Stomach (tissue), 8 donors: ENCODE measurements at regions not wholly inside any gene's neighbourhood (a gene's known extent, or its start where the extent isn't known, plus 50 kb on each side); places are given as distances from the start of the nearest gene placed in this dataset.

Source experiments
- DNase-seq, 2 donors: peaks; one replicate each; pipeline versions ENCODE4 v3.0.0 to v3.0.0-alpha.2; 2013 to 2019
- H3K27ac ChIP-seq, 5 donors: fragments of 200-600 bp in 4 of 5; sonication (generic) in 4 of 5; one replicate each; pipeline ENCODE4 v1.5.1; 2013 to 2019; ENCODE audit warnings: mild to moderate bottlenecking in 1 of 5, moderate library complexity in 1 of 5
- H3K27me3 ChIP-seq, 3 donors: fragments of 200-600 bp; sonication (generic); one replicate each; pipeline ENCODE4 v1.5.1; 2017 to 2019; ENCODE audit warnings: mixed run types in 1 of 3
- H3K36me3 ChIP-seq, 4 donors: fragments of 200-600 bp; sonication (generic); 1 replicate in 3 of 4; 2 replicates in 1 of 4; pipeline ENCODE4 v1.5.1; 2016 to 2019
- H3K4me1 ChIP-seq, 4 donors: fragments of 200-600 bp; sonication (generic); one replicate each; pipeline ENCODE4 v1.5.1; 2016 to 2019
- H3K4me3 ChIP-seq, 4 donors: fragments of 200-600 bp; sonication (generic) in 3 of 4; one replicate each; pipeline ENCODE4 v1.5.1; 2016 to 2019; ENCODE audit warnings: mild to moderate bottlenecking in 1 of 4
- H3K9me3 ChIP-seq, 4 donors: fragments of 200-600 bp; sonication (generic); one replicate each; pipeline ENCODE4 v1.5.1; 2016 to 2019
- CTCF ChIP-seq, 7 experiments: fragments of 450-650 bp in 4 of 7; fragments of 200-600 bp in 3 of 7; sonication (generic) in 3 of 7; IDR thresholded peaks; one replicate each; pipeline ENCODE4 v1.5.1; 2016 to 2019; ENCODE audit warnings: antibody characterized with exemption in 7 of 7, control low read depth in 2 of 7, mild to moderate bottlenecking in 1 of 7
- EP300 ChIP-seq: sonication (generic); formaldehyde crosslinking; IDR thresholded peaks from one replicate; pipeline ENCODE4 v1.6.1; 2017; ENCODE audit warnings: antibody characterized with exemption
- POLR2A ChIP-seq, 4 donors: fragments of 450-650 bp; IDR thresholded peaks; one replicate each; pipeline ENCODE4 v1.6.1; 2016; ENCODE audit warnings: antibody characterized with exemption in 4 of 4, control low read depth in 2 of 4, mild to moderate bottlenecking in 1 of 4, moderate library complexity in 1 of 4
- POLR2AphosphoS5 ChIP-seq, 3 donors: sonication (generic); formaldehyde crosslinking; IDR thresholded peaks; one replicate each; pipeline ENCODE4 v1.6.1; 2016; ENCODE audit warnings: antibody characterized with exemption in 3 of 3
- WGBS, 5 donors: extraction: QIAGEN DNeasy Blood & Tissue Kit in 3 of 5; methylation state at CpG; one replicate each; pipeline versions ENCODE4 v1.1.5 to v1.1.7; 2013 to 2018; 5-methylcytosine and 5-hydroxymethylcytosine counted together
- intact Hi-C: fragments of 100-400 bp; cut with DNase I; formaldehyde crosslinking; loops from one replicate; pipeline ENCODE4 v1.15.1; 2023; ENCODE audit warnings: low total_unique reads
- donor health status: healthy with polysubstance abuse.
- donor health status: Bipolar disorder and iron deficiency.
- donor health status: healthy.

DNA sequence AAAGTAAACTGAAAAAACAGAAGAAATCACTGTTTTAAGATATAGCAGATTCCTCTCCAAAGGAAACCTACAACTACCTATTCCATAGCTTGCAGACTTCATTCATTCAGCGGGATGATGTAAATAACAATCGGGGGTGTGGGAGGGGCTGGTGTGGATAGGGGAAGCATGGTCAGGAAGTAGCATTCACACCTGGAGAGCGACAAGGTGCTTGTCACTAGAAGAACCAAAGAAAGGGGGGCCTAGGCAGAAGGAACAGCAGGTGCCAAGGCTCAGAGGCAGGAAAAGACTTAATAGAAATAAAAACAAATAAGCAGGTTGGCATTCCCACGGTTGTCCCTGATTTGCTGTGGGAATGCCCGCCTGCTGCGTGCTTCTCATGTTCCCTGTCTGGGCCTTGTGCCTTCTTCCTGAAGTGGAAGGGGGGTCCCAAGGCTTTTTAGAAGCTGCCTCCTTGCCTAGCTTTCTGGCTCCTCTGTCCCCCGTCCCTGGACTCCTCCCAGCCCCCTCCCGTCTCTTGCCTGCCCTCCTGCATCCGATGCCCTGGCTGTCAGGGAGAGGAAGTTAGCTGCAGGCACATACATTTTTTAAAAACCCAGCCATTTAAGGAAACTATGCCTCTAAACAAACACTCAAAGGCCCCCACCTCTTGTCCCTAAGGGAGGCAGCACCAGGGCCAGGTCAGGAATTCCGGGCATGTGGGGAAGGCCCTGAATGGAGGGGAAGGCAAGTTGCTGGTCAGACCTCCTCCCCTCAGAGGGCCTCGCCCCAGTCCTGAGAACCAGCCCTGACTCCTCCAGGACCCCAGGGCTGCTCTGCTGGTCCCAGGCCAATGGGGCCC, 54.7 kb upstream of the PRDM11 start:
- intact Hi-C loops = no loop called here
- WGBS, 5 donors = 31 to 50% (median 43%) methylated on average over 10 to 11 of the region's 11 CpGs
- Histone ChIP-seq H3K9me3 (no peaks in the 10 kb centered on the region), H3K27me3 (peaks cover 0 to 7% (median 0%) of the 10 kb centered on the region in 3 donors), H3K4me3 (no peak overlapping the region), H3K4me1 (peaks cover 0 to 33% (median 20%) of the 10 kb centered on the region in 4 donors), H3K27ac (peak overlapping the region in 3 of 5 donors; percentile 9 to 24 (median 16)), H3K36me3 (no peaks in the 10 kb centered on the region)
- no peak for TF ChIP-seq EP300
- no peak for TF ChIP-seq POLR2AphosphoS5 (IDR thresholded peaks at IDR 0.05)
- TF ChIP-seq CTCF (IDR thresholded peaks at IDR 0.05) = no peak
- no peak for TF ChIP-seq POLR2A (IDR thresholded peaks at IDR 0.05)
- DNase-seq = peak in 1 of 2 donors; percentile 43

DNA sequence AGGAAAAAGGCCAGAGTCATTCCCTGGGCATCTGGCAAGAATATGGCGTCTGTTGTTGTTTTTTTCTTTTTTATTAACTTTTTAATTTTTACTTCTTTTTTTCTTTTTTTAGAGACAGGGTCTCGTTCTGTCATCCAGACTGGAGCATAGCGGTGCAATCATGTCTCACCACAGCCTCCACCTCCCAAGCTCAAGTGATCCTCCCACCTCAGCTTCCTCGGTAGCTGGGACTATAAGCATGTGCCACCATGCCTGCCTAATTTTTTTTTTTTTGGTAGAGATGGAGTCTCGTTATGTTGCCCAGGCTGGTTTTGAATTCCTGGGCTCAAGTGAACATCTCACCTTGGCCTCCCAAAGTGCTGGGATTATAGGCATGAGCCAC, 54.0 kb upstream of the PRDM11 start:
- 79 to 91% (median 81%) methylated on average over 5 of the region's 5 CpGs for WGBS, 5 donors
- DNase-seq = no peak
- Histone ChIP-seq H3K9me3 (no peaks in the 10 kb centered on the region), H3K4me3 (no peak overlapping the region), H3K36me3 (no peaks in the 10 kb centered on the region), H3K27me3 (peaks cover 0 to 12% (median 0%) of the 10 kb centered on the region in 3 donors), H3K27ac (peak overlapping the region in 2 of 5 donors; percentile 16 to 24), H3K4me1 (peaks cover 0 to 33% (median 17%) of the 10 kb centered on the region in 4 donors)
- intact Hi-C loops = no loop called here
- TF ChIP-seq CTCF (IDR thresholded peaks at IDR 0.05) = no peak
- TF ChIP-seq POLR2AphosphoS5 (IDR thresholded peaks at IDR 0.05) = no peak
- no peak for TF ChIP-seq EP300
- TF ChIP-seq POLR2A (IDR thresholded peaks at IDR 0.05) = no peak

DNA sequence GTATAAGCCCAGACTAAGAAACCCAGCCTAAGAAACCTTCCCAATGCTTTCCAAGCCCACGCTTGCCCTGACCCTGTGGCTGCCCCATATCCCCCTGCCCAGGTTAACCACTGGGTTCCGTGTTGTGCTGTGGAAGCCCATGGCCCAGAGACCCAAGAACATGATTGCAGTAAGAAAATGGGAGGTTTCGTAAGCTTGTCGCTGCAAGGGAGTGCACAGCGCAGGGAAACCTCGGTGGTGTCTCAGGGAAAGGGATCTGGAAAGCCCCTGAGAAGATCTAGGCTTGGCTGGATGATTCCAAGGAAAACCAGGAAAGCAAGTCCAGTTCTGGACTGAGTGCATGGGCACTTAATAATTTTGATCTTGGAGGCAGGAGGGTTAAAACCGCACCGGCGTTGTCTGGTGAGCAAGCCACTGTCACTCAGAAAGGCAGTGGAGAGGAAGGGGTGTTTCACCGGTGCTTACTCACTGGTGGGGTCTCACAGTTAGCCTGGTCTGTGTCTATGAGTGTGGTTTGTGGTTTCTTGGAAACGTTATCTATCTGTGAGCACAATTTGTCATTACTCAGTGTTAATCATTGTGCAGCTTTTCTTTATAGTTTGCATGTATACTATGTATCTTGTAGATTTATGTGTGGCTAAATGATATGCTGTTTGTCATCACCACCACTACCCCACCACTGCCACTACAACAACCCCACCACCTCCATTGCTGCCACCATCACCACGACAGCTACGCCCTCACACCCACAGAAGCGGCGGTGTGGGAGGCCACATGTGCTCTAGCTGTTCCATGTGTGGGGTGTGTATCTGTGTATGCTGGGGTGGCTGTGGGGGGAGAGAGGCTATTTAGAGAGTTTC, 53.3 kb upstream of the PRDM11 start:
- H3K36me3 ChIP-seq = no peaks in the 10 kb centered on the region
- H3K9me3 ChIP-seq = no peaks in the 10 kb centered on the region
- intact Hi-C loops = no loop called here
- H3K27ac ChIP-seq = no peak overlapping the region
- peaks cover 0 to 20% (median 0%) of the 10 kb centered on the region in 3 donors for H3K27me3 ChIP-seq
- 51 to 59% (median 57%) methylated on average over 15 of the region's 15 CpGs for WGBS, 5 donors
- H3K4me3 ChIP-seq = no peak overlapping the region
- no peak for TF ChIP-seq EP300
- H3K4me1 ChIP-seq = peaks cover 0 to 31% (median 15%) of the 10 kb centered on the region in 4 donors
- peak; percentile 23 to 33 for DNase-seq

- TF ChIP-seq POLR2AphosphoS5 (IDR thresholded peaks at IDR 0.05) (no peak), POLR2A (IDR thresholded peaks at IDR 0.05) (no peak), CTCF (IDR thresholded peaks at IDR 0.05) (no peak), EP300 (no peak)
- intact Hi-C loops = no loop called here
- Histone ChIP-seq H3K9me3 (no peaks in the 10 kb centered on the region), H3K27ac (no peak overlapping the region), H3K27me3 (peaks cover 0 to 26% (median 0%) of the 10 kb centered on the region in 3 donors), H3K4me3 (no peak overlapping the region), H3K36me3 (no peaks in the 10 kb centered on the region), H3K4me1 (peaks cover 0 to 30% (median 15%) of the 10 kb centered on the region in 4 donors)
- WGBS, 5 donors = 80 to 87% (median 84%) methylated on average over 8 of the region's 8 CpGs
- peak in 1 of 2 donors; percentile 16 for DNase-seq
Measured at GRCh38 chr11:45093761-45094455, 52.5 kb upstream of the PRDM11 start.
